ENCODE measurements at regions not wholly inside any gene's neighbourhood (a gene's known extent, or its start where the extent isn't known, plus 50 kb on each side); places are given as distances from the start of the nearest gene placed in this dataset.

GRCh38 chr2:223437788-223438187 is 164.4 kb downstream of the SCG2 start:
- H3K4me1 ChIP-seq (ENCODE audit: control insufficient read depth in 1 of 2, insufficient read depth in 2 of 2, low read length in 2 of 2) = no peaks in the 10 kb centered on the region
- peaks cover 0 to 5% (median 2%) of the 10 kb centered on the region in 3 donors for H3K27me3 Mint-ChIP-seq (ENCODE audit: low read depth in 3 of 3)
- H3K4me3 Mint-ChIP-seq = no peak overlapping the region
- no peak overlapping the region for H3K4me3 ChIP-seq (replicated peaks in 1 of 3; ENCODE audit: low read depth in 2 of 3, low read length in 3 of 3)
- no peaks in the 10 kb centered on the region for H3K9me3 ChIP-seq (replicated peaks in 1 of 2; ENCODE audit: control insufficient read depth in 1 of 2, insufficient read depth in 1 of 2, low read length in 2 of 2)
- H4K20me1 ChIP-seq (ENCODE audit: insufficient read depth, low read length) = no peaks in the 10 kb centered on the region
- no peak for TF ChIP-seq CTCF (IDR thresholded peaks at IDR 0.05)
- no peak overlapping the region for H3K27ac Mint-ChIP-seq
- H3K9me3 Mint-ChIP-seq = peaks cover 0 to 3% (median 2%) of the 10 kb centered on the region in 7 donors
- no peaks in the 10 kb centered on the region for H3K36me3 Mint-ChIP-seq
- H3K79me2 ChIP-seq (ENCODE audit: insufficient read depth, low read length) = no peaks in the 10 kb centered on the region
- no peak overlapping the region for H3K9ac ChIP-seq (ENCODE audit: insufficient read depth, low read length, poor library complexity, severe bottlenecking)
- intact Hi-C loops (cut with micrococcal nuclease) = no loop called here
- no CpG with 5 or more reads among the region's 4 CpGs for WGBS (ENCODE audit: insufficient coverage)
- H3K36me3 ChIP-seq (replicated peaks in 1 of 2; ENCODE audit: control insufficient read depth in 1 of 2, insufficient read depth in 2 of 2, low read length in 2 of 2) = no peaks in the 10 kb centered on the region
- H2AFZ ChIP-seq (ENCODE audit: insufficient read depth, low read depth, low read length, poor library complexity, severe bottlenecking) = no peak overlapping the region
- DNase-seq = no peak
- H3K27me3 ChIP-seq (ENCODE audit: control insufficient read depth in 2 of 2, insufficient read depth in 2 of 2, low read length in 2 of 2) = no peaks in the 10 kb centered on the region
- no peak overlapping the region for H3K4me2 ChIP-seq (replicated peaks; ENCODE audit: extremely low read depth, low read length, poor library complexity, severe bottlenecking)
- no peaks in the 10 kb centered on the region for H3K4me1 Mint-ChIP-seq
- no peak overlapping the region for H3K27ac ChIP-seq (ENCODE audit: low read depth in 1 of 2, low read length in 2 of 2)

DNA sequence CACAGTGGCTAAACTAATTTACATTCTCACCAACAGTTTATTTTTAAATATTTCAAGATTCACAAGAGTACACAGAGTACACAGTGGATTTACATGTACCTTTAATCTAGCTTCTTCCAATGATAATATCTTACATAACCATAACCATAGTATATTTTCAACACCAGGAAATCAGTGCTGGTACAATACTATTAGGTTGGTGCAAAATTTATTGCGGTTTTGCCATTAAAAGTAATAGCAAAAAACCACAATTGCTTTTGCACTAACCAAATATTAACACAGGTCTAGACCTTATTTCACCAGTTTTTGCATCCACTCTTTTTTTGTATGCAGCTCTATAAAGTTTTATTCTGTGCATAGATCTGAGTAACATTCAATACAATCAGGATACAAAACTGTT is 163.0 kb downstream of the SCG2 start:
- Mint-ChIP-seq H3K4me3 (no peak overlapping the region), H3K36me3 (no peaks in the 10 kb centered on the region), H3K27ac (no peak overlapping the region), H3K9me3 (peaks cover 0 to 6% (median 2%) of the 10 kb centered on the region in 7 donors), H3K27me3 (ENCODE audit: low read depth in 3 of 3) (peaks cover 0 to 5% (median 2%) of the 10 kb centered on the region in 3 donors), H3K4me1 (no peaks in the 10 kb centered on the region)
- Histone ChIP-seq H3K27ac (ENCODE audit: low read depth in 1 of 2, low read length in 2 of 2) (no peak overlapping the region), H3K9me3 (replicated peaks in 1 of 2; ENCODE audit: control insufficient read depth in 1 of 2, insufficient read depth in 1 of 2, low read length in 2 of 2) (no peaks in the 10 kb centered on the region), H3K36me3 (replicated peaks in 1 of 2; ENCODE audit: control insufficient read depth in 1 of 2, insufficient read depth in 2 of 2, low read length in 2 of 2) (no peaks in the 10 kb centered on the region), H3K9ac (ENCODE audit: insufficient read depth, low read length, poor library complexity, severe bottlenecking) (no peak overlapping the region), H2AFZ (ENCODE audit: insufficient read depth, low read depth, low read length, poor library complexity, severe bottlenecking) (no peak overlapping the region), H3K4me3 (replicated peaks in 1 of 3; ENCODE audit: low read depth in 2 of 3, low read length in 3 of 3) (no peak overlapping the region), H3K79me2 (ENCODE audit: insufficient read depth, low read length) (no peaks in the 10 kb centered on the region), H4K20me1 (ENCODE audit: insufficient read depth, low read length) (no peaks in the 10 kb centered on the region), H3K4me2 (replicated peaks; ENCODE audit: extremely low read depth, low read length, poor library complexity, severe bottlenecking) (no peak overlapping the region), H3K27me3 (ENCODE audit: control insufficient read depth in 2 of 2, insufficient read depth in 2 of 2, low read length in 2 of 2) (no peaks in the 10 kb centered on the region), H3K4me1 (ENCODE audit: control insufficient read depth in 1 of 2, insufficient read depth in 2 of 2, low read length in 2 of 2) (no peaks in the 10 kb centered on the region)
- no CpG with 5 or more reads among the region's 1 CpG for WGBS (ENCODE audit: insufficient coverage)
- intact Hi-C loops (cut with micrococcal nuclease) = no loop called here
- no peak for TF ChIP-seq CTCF (IDR thresholded peaks at IDR 0.05)
- no peak for DNase-seq
